ENCODE measurements at regions not wholly inside any gene's neighbourhood (a gene's known extent, or its start where the extent isn't known, plus 50 kb on each side); places are given as distances from the start of the nearest gene placed in this dataset.

DNA sequence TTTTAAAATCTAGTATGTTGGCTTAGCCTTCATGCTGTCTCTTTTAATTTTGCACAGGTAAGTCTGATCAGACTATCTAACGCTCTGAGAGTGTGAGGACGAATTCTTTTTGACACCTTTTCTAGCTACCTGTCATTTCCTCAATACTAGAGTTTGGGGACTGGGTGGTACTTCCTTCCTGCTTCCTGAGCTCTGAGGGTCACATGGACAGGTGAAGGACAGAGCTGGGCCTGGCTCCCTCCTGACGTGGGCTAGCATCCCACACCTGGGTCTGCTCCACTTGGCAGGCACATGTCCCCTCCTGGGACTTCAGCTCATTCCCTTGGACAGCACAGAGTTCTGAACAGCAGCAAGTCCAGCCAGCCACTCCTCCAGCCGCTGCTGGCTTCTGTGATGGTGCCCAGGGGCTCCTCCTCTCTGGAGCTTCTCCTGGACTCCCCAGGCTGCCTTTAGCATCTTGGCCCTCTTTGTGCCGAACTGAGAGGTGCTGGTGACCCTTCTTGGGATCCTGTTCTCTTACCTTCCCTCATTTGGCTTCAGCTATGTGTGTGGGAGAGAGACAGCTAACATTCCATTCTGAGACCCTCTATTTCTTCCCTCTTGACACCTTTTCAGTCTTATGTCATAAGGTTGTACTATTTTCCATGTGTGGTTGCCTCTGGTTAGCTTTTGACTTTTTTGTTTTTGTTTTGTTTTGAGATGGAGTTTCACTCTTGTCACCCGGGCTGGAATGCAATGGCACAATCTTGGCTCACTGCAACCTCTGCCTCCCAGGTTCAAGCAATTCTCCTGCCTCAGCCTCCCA, 106.9 kb downstream of the B3GNT2 start:
- no peak for TF ChIP-seq EZH2 (IDR thresholded peaks at IDR 0.05; ENCODE audit: insufficient read depth, low read length)
- TF ChIP-seq, protein P1, sequence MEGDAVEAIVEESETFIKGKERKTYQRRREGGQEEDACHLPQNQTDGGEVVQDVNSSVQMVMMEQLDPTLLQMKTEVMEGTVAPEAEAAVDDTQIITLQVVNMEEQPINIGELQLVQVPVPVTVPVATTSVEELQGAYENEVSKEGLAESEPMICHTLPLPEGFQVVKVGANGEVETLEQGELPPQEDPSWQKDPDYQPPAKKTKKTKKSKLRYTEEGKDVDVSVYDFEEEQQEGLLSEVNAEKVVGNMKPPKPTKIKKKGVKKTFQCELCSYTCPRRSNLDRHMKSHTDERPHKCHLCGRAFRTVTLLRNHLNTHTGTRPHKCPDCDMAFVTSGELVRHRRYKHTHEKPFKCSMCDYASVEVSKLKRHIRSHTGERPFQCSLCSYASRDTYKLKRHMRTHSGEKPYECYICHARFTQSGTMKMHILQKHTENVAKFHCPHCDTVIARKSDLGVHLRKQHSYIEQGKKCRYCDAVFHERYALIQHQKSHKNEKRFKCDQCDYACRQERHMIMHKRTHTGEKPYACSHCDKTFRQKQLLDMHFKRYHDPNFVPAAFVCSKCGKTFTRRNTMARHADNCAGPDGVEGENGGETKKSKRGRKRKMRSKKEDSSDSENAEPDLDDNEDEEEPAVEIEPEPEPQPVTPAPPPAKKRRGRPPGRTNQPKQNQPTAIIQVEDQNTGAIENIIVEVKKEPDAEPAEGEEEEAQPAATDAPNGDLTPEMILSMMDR (IDR thresholded peaks at IDR 0.05; ENCODE audit: insufficient read depth, low read depth, low read length), result no peak
